AG04450 (cell line): ENCODE measurements at regions not wholly inside any gene's neighbourhood (a gene's known extent, or its start where the extent isn't known, plus 50 kb on each side); places are given as distances from the start of the nearest gene placed in this dataset.

Experiments used
- CTCF ChIA-PET: fragments of 300-600, 350-600 bp; formaldehyde crosslinking; extraction: SDS; loops from one replicate; lab custom pipeline; 2022; ENCODE audit warnings: antibody characterized with exemption, inconsistent platforms; lab: Charles Lee
- POLR2A ChIA-PET: fragments of 350-600 bp; formaldehyde crosslinking; extraction: SDS; loops from one replicate; lab custom pipeline; 2021; ENCODE audit warnings: antibody characterized with exemption, inconsistent platforms; lab: Yijun Ruan, JAX
- DNase-seq: peaks from one replicate; pipeline ENCODE4 v3.0.0-alpha.2; 2011; ENCODE audit warnings: low read depth, low spot score
- H3K27ac ChIP-seq: one replicate; pipeline ENCODE4 v1.5.1; 2012; ENCODE audit warnings: low read depth, low read length, control low read depth
- H3K27me3 ChIP-seq: one replicate; pipeline ENCODE4 v1.6.0; 2012; ENCODE audit warnings: low read length; ENCODE audit not compliant: control insufficient read depth, insufficient read depth
- H3K4me3 ChIP-seq: 2 replicates; pipeline ENCODE4 v1.5.1; 2011; ENCODE audit warnings: mild to moderate bottlenecking, low read depth, low read length, control low read depth
- H3K9me3 ChIP-seq: 2 replicates; pipeline ENCODE4 v1.5.1; 2012; ENCODE audit warnings: low read length; ENCODE audit not compliant: control insufficient read depth, insufficient read depth
- TF ChIP-seq, protein P1 (sequence below): IDR thresholded peaks from 2 replicates; pipeline ENCODE4 v1.5.1; 2011; ENCODE audit warnings: low read depth, low read length, control low read depth, inconsistent platforms

DNA sequence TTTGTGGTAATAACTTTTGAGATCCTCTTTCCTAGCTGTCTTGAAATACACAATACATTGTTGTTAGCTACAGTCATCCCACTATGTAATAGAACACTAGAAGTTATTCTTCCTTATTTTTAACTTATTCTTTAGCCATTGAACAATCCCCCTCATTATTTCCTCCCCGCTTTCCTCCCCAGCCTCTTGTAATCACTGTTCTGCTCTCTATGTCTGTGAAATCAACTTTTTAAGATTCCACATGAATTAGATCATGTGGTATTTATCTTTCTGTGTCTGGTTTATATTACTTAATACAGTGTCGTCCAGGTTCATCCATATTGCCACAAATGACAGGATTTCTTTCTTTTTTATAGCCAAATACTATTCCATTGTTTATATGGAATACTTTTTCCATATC is 72.9 kb downstream of the SLC10A2 start:
- POLR2A ChIA-PET: no interaction called here
- Histone ChIP-seq H3K27me3 (no peaks in the 10 kb centered on the region), H3K4me3 (no peak overlapping the region), H3K27ac (no peak overlapping the region), H3K9me3 (peaks cover 7% of the 10 kb centered on the region)
- no peak for DNase-seq
- TF ChIP-seq, protein P1, sequence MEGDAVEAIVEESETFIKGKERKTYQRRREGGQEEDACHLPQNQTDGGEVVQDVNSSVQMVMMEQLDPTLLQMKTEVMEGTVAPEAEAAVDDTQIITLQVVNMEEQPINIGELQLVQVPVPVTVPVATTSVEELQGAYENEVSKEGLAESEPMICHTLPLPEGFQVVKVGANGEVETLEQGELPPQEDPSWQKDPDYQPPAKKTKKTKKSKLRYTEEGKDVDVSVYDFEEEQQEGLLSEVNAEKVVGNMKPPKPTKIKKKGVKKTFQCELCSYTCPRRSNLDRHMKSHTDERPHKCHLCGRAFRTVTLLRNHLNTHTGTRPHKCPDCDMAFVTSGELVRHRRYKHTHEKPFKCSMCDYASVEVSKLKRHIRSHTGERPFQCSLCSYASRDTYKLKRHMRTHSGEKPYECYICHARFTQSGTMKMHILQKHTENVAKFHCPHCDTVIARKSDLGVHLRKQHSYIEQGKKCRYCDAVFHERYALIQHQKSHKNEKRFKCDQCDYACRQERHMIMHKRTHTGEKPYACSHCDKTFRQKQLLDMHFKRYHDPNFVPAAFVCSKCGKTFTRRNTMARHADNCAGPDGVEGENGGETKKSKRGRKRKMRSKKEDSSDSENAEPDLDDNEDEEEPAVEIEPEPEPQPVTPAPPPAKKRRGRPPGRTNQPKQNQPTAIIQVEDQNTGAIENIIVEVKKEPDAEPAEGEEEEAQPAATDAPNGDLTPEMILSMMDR: no peak
- CTCF ChIA-PET: no interaction called here

DNA sequence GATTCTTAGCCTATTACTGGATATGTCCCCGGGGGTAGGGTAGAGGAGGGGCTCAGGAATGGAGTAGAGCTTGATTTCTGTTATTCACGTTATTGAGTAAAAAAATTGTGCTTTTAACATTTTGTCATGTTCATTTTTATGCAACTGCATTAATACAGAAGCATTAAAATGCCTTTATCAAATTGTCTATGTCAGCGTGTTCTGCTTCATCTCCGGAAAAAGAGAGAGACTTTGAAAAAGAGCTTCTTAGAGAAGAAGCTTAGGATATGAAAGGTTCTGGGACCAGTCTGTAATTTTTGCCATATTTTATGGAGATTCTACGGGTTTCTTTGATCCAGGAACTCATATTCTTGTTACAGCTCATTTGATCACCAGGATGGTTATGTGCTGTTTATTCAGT is 82.0 kb downstream of the SLC10A2 start:
- Histone ChIP-seq H3K4me3 (no peak overlapping the region), H3K9me3 (peaks cover 16% of the 10 kb centered on the region), H3K27ac (no peak overlapping the region), H3K27me3 (no peaks in the 10 kb centered on the region)
- ChIA-PET POLR2A (no interaction called here), CTCF (no interaction called here)
- TF ChIP-seq, protein P1: no peak
- DNase-seq: no peak

GRCh38 chr13:102983496-102983895 is 82.7 kb downstream of the SLC10A2 start:
- CTCF ChIA-PET: no interaction called here
- H3K4me3 ChIP-seq: no peak overlapping the region
- TF ChIP-seq, protein P1: no peak
- no peak for DNase-seq
- no peak overlapping the region for H3K27ac ChIP-seq
- H3K9me3 ChIP-seq: peaks cover 16% of the 10 kb centered on the region
- POLR2A ChIA-PET: no interaction called here
- no peaks in the 10 kb centered on the region for H3K27me3 ChIP-seq

GRCh38 chr13:102980331-102980982 is 85.8 kb downstream of the SLC10A2 start:
- no peak for DNase-seq
- Histone ChIP-seq H3K4me3 (no peak overlapping the region), H3K9me3 (peaks cover 5% of the 10 kb centered on the region), H3K27me3 (no peaks in the 10 kb centered on the region), H3K27ac (no peak overlapping the region)
- ChIA-PET POLR2A (no interaction called here), CTCF (no interaction called here)
- TF ChIP-seq, protein P1: no peak

DNA sequence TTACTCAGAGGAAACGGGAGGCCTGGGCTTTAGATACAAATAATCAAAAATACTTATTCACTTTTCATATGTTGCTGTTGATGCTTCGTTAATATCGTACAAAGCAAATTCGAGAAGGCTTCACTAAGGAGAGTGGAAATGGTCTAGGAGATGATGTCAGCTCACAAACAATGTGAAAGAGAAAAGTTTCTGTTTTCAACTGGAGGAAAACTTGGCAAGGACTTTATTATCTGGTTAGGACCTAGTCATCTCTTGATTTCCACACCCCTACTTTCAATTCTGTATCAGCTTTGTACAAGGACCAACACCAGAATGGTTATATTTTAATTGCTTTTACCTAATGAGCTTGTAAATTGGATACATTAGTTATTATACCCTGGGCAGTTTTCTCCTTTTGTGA is 88.0 kb downstream of the SLC10A2 start:
- H3K9me3 ChIP-seq: peaks cover 3% of the 10 kb centered on the region; the same call in 1 of the 2 replicates
- TF ChIP-seq, protein P1: no peak
- ChIA-PET CTCF (no interaction called here), POLR2A (no interaction called here)
- no peaks in the 10 kb centered on the region for H3K27me3 ChIP-seq
- DNase-seq: no peak
- no peak overlapping the region for H3K4me3 ChIP-seq
- no peak overlapping the region for H3K27ac ChIP-seq
